Ishikawa (cell line): ENCODE measurements at regions not wholly inside any gene's neighbourhood (a gene's known extent, or its start where the extent isn't known, plus 50 kb on each side); places are given as distances from the start of the nearest gene placed in this dataset.

Source experiments
- EP300 ChIP-seq: IDR thresholded peaks from 2 replicates; pipeline ENCODE4 v1.6.1; 2012; ENCODE audit warnings: borderline replicate concordance
- MAX ChIP-seq: IDR thresholded peaks from 2 replicates; pipeline ENCODE4 v1.6.1; 2012
- NFIC ChIP-seq: IDR thresholded peaks from 2 replicates; pipeline ENCODE4 v1.6.1; 2012
- TAF1 ChIP-seq: IDR thresholded peaks from 2 replicates; pipeline ENCODE4 v1.6.1; 2012; ENCODE audit warnings: low read depth, mild to moderate bottlenecking
- TCF12 ChIP-seq: IDR thresholded peaks from 2 replicates; pipeline ENCODE4 v1.6.1; 2012; ENCODE audit warnings: low read depth
- USF1 ChIP-seq: IDR thresholded peaks from 2 replicates; pipeline ENCODE4 v1.6.1; 2012
- ZBTB7A ChIP-seq: IDR thresholded peaks from 2 replicates; pipeline ENCODE4 v1.6.1; 2012; ENCODE audit warnings: low read depth

DNA sequence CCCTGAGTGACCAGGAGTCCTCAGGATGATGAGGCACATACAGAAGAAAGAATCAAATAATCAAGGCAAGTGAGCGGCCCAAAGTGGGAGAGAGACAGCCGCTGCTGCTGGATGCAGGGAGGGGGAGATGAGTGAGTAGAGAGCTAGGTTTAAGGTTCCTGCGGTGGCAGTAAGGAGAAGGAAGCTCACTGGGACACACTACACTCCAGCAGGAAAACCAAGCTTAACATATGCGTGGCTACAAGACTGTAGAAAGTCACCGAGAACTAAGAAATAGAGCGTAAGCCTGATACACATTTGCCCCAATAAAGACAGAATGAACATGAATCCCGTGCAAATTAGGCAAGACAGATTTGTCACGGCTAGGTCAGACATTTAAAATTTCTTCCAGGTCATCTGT is 470.2 kb downstream of the KDM4C start:
- TF ChIP-seq TAF1 (no peak), ZBTB7A (no peak), TCF12 (no peak), EP300 (no peak), MAX (no peak), USF1 (no peak), NFIC (no peak)

DNA sequence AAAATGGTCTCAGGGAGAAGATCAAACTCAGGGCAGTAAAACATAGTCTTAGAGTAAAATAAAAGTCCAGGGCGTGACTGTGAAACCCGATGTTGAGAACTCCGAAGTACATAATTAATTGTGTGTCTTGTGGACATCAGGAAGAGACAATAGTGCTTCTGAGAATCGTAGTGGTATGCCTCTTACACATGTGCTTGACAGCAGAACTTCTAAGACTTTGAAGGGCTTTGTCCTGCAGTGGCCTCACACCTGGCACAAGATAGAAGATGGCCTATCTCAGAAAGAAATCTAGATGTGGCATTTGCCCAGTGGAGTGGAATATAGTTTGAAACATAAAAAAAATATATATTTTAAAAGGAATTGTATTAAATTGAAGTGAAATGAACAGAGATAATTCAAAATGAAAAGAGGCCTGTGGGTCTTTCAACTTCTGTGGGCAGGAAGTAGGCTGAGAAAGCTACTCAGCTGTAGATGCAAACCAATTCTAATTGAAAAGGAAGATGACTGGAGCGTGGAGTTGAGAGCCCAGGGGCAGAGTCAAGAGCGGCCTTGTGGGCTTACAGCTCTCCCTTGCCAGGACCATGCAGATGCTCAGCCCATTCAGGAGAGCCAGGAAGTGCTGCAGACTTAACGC is 468.4 kb downstream of the KDM4C start:
- TF ChIP-seq NFIC, result no peak
